CMK (cell line): ENCODE measurements at regions not wholly inside any gene's neighbourhood (a gene's known extent, or its start where the extent isn't known, plus 50 kb on each side); places are given as distances from the start of the nearest gene placed in this dataset.
"Not testable (repeated sequence)": the region's sequence is repeated elsewhere in the genome, so short reads cannot be mapped to it uniquely, and the experiment has no call there.

Experiments used
- DNase-seq: peaks from one replicate; pipeline ENCODE4 v3.0.0-alpha.2; 2010; ENCODE audit warnings: low read depth

DNA sequence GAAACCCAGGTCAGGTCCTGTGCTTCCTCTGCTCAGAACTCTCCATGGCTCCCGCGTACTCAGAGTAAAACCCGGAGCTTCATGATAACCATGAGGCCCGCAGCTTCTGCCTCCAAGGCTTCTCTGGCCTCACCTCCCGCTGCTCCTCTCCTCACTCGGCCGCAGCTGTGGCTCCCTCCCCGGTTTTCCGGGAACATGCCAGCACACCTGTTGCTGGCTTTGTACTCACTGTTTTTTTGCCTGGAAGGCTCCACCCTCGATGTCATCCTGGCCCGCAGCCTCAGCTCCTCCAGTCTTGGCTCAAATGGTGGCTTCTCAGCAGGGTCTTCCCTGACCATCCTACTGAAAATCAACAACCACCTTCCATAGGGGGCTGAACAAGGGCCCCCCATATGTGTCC lies 57.7 kb upstream of the SULF2 start:
- not testable (repeated sequence) for DNase-seq

- not testable (repeated sequence) for DNase-seq
These were observed 56.7 kb upstream of the SULF2 start for GRCh38 chr20:47842004-47842403.

- not testable (repeated sequence) for DNase-seq
These were observed 51.1 kb upstream of the SULF2 start for GRCh38 chr20:47836256-47836817.
